Calu3 (cell line): ENCODE measurements at regions not wholly inside any gene's neighbourhood (a gene's known extent, or its start where the extent isn't known, plus 50 kb on each side); places are given as distances from the start of the nearest gene placed in this dataset.

Source experiments
- BruUV-seq: library from RNA; stranded (reverse); fragments of 400-500 nt; replicated peaks from 2 replicates; lab custom pipeline; 2021; lab: Mats Ljungman, UMichigan
- CTCF ChIA-PET: fragments of 300-600 bp; sonication (Branson Sonifier 250); formaldehyde crosslinking; loops from one replicate; lab custom pipeline; 2022; ENCODE audit warnings: antibody characterized with exemption; lab: Charles Lee
- DNase-seq: peaks from one replicate; pipeline ENCODE4 v3.0.0; 2022
- H3K27ac Mint-ChIP-seq: one replicate; pipeline ENCODE4 v1.8.0; 2022; ENCODE audit warnings: mixed read lengths; ENCODE audit not compliant: unreplicated experiment
- H3K27me3 Mint-ChIP-seq: one replicate; pipeline ENCODE4 v1.8.0; 2022; ENCODE audit warnings: mixed read lengths; ENCODE audit not compliant: unreplicated experiment
- H3K36me3 Mint-ChIP-seq: one replicate; pipeline ENCODE4 v1.8.0; 2022; ENCODE audit warnings: mild to moderate bottlenecking, moderate library complexity, mixed read lengths; ENCODE audit not compliant: insufficient read depth, unreplicated experiment
- H3K4me1 Mint-ChIP-seq: one replicate; pipeline ENCODE4 v1.8.0; 2022; ENCODE audit warnings: mild to moderate bottlenecking, low read depth, mixed read lengths; ENCODE audit not compliant: unreplicated experiment
- H3K4me3 Mint-ChIP-seq: one replicate; pipeline ENCODE4 v1.8.0; 2022; ENCODE audit warnings: mild to moderate bottlenecking, low read depth, moderate library complexity, mixed read lengths; ENCODE audit not compliant: unreplicated experiment
- H3K9me3 Mint-ChIP-seq: one replicate; pipeline ENCODE4 v1.8.0; 2022; ENCODE audit warnings: low read depth, mixed read lengths; ENCODE audit not compliant: unreplicated experiment
- CTCF ChIP-seq: fragments of 200-600 bp; IDR thresholded peaks from one replicate; pipeline ENCODE4 v1.8.0; 2022; ENCODE audit warnings: antibody characterized with exemption; ENCODE audit not compliant: unreplicated experiment
- intact Hi-C: fragments of 100-400 bp; cut with micrococcal nuclease; formaldehyde crosslinking; loops from one replicate; pipeline ENCODE4 v1.10.0; 2022; ENCODE audit not compliant: unreplicated experiment

DNA sequence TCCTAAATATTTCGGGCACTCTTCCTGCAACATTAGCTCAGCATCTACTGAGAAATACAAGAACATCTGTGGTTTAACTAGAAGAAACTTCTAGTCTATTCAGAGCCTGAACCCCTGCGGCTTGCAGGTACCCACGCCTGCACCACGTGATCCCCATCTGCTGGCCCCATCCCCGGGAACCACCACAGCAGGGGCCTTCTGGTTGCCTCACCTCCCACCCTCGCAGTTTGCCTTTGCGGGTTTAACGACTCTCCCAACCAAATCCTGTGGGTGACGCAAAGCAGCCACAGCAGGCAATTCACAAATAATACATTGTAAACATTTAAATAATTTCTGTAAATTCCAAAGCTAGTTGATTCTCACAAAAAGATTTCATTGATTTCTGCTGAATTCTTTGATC is 90.2 kb upstream of the TMEM18 start:
- DNase-seq, result no peak
- Mint-ChIP-seq H3K4me3 (no peak overlapping the region), H3K27me3 (no peaks in the 10 kb centered on the region), H3K4me1 (no peaks in the 10 kb centered on the region), H3K9me3 (peaks cover 11% of the 10 kb centered on the region), H3K36me3 (no peaks in the 10 kb centered on the region), H3K27ac (no peak overlapping the region)
- CTCF ChIA-PET, result no interaction called here
- TF ChIP-seq CTCF, result no peak
- no TSS peak for BruUV-seq
- intact Hi-C loops, result no loop called here

GRCh38 chr2:766255-766654 is 89.0 kb upstream of the TMEM18 start:
- no peak for TF ChIP-seq CTCF

DNA sequence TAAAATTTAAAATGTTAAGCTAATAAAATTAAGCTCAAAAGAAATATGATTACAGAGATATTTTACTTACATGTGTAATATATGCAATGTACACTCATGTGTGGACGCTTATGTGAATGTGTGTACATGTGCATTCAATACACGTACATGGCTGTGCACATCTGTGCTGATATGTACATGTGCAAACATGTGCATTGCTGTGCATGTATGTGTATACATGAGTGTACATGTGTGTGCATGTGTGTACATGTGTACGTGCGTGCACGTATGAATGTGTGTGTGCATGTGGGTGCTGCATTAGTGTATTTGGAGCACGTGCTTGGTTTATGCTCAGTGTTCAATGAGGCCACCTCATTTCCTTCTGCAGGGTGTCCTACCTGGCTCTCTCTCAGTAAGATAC is 88.2 kb upstream of the TMEM18 start:
- no peak for DNase-seq
- Mint-ChIP-seq H3K4me1 (no peaks in the 10 kb centered on the region), H3K27me3 (no peaks in the 10 kb centered on the region), H3K9me3 (peaks cover 13% of the 10 kb centered on the region), H3K4me3 (no peak overlapping the region), H3K36me3 (no peaks in the 10 kb centered on the region), H3K27ac (no peak overlapping the region)
- intact Hi-C loops, result no loop called here
- TF ChIP-seq CTCF, result no peak
- no TSS peak for BruUV-seq
- CTCF ChIA-PET, result no interaction called here

More at GRCh38 chr2:766255-766654, 89.0 kb upstream of the TMEM18 start:
- DNase-seq, result no peak
- Mint-ChIP-seq H3K4me3 (no peak overlapping the region), H3K36me3 (no peaks in the 10 kb centered on the region), H3K27ac (no peak overlapping the region), H3K4me1 (no peaks in the 10 kb centered on the region), H3K27me3 (no peaks in the 10 kb centered on the region), H3K9me3 (peaks cover 11% of the 10 kb centered on the region)
- no TSS peak for BruUV-seq
- intact Hi-C loops, result no loop called here
- CTCF ChIA-PET, result no interaction called here

GRCh38 chr2:763766-764525 is 86.7 kb upstream of the TMEM18 start:
- H3K27me3 Mint-ChIP-seq, result no peaks in the 10 kb centered on the region
- CTCF ChIA-PET, result no interaction called here
- no peak for DNase-seq
- peaks cover 13% of the 10 kb centered on the region for H3K9me3 Mint-ChIP-seq
- intact Hi-C loops, result no loop called here
- H3K27ac Mint-ChIP-seq, result no peak overlapping the region
- no peak overlapping the region for H3K4me3 Mint-ChIP-seq
- TF ChIP-seq CTCF, result no peak
- no peaks in the 10 kb centered on the region for H3K4me1 Mint-ChIP-seq
- no peaks in the 10 kb centered on the region for H3K36me3 Mint-ChIP-seq
- no TSS peak for BruUV-seq
